ENCODE measurements at regions not wholly inside any gene's neighbourhood (a gene's known extent, or its start where the extent isn't known, plus 50 kb on each side); places are given as distances from the start of the nearest gene placed in this dataset.

DNA sequence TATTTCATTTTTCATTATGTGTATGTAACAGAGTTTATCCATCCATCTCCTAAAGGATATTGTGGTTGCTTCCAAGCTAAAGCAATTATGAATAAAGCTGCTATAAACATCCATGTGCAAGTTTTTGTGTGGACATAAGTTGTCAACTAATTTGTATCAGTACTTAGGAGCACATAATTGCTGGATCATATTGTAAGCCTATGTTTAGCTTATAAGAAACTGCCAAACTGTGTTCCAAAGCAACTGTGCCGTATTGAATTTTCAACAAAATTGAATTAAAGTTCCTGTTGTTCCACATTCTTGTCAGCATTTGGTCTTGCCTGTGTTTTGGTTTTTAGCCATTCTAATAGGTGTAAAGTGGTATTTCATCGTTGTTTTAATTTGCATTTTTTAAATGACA, 416.9 kb downstream of the SLC6A15 start:
- H3K9me3 ChIP-seq = no peaks in the 10 kb centered on the region
- DNase-seq (ENCODE audit: low spot score in 2 of 2) = no peak
- WGBS = 95% methylated on average over 2 of the region's 2 CpGs
- H3K36me3 ChIP-seq = no peaks in the 10 kb centered on the region
- no peaks in the 10 kb centered on the region for H3K27me3 ChIP-seq
- H3K4me3 ChIP-seq = no peak overlapping the region
- H3K27ac ChIP-seq = no peak overlapping the region
- no peaks in the 10 kb centered on the region for H3K4me1 ChIP-seq
- TF ChIP-seq EP300 (IDR thresholded peaks at IDR 0.05) (no peak), POLR2AphosphoS5 (IDR thresholded peaks at IDR 0.05) (no peak), POLR2A (IDR thresholded peaks at IDR 0.05) (no peak)
- TF ChIP-seq, protein P1, sequence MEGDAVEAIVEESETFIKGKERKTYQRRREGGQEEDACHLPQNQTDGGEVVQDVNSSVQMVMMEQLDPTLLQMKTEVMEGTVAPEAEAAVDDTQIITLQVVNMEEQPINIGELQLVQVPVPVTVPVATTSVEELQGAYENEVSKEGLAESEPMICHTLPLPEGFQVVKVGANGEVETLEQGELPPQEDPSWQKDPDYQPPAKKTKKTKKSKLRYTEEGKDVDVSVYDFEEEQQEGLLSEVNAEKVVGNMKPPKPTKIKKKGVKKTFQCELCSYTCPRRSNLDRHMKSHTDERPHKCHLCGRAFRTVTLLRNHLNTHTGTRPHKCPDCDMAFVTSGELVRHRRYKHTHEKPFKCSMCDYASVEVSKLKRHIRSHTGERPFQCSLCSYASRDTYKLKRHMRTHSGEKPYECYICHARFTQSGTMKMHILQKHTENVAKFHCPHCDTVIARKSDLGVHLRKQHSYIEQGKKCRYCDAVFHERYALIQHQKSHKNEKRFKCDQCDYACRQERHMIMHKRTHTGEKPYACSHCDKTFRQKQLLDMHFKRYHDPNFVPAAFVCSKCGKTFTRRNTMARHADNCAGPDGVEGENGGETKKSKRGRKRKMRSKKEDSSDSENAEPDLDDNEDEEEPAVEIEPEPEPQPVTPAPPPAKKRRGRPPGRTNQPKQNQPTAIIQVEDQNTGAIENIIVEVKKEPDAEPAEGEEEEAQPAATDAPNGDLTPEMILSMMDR (IDR thresholded peaks at IDR 0.05) = no peak

DNA sequence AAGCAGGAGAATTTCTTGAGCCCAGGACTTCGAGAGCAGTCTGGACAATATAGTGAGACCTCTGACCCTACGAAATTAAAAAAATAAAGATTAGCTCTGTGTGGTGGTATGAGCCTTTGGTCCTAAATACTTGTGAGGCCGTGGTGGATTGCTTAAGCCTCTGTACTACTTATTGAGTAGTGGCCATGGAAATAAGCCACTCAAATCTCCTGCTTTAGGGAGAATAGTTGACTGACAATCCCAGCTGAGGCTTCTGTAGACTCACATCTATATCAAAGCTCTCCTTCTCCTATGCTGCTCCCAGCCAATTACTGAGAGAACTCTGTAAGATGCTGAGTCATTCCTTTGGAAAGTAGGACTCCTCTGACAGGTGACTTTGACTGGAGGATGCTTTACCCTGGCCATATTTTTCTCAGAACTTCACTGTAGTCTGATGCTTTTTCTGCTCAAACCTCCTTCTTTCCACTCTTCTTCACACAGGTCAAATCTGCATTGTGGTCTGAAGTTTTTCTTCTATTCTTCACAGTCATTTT, 420.2 kb downstream of the SLC6A15 start:
- WGBS = 80% methylated on average over 3 of the region's 3 CpGs

DNA sequence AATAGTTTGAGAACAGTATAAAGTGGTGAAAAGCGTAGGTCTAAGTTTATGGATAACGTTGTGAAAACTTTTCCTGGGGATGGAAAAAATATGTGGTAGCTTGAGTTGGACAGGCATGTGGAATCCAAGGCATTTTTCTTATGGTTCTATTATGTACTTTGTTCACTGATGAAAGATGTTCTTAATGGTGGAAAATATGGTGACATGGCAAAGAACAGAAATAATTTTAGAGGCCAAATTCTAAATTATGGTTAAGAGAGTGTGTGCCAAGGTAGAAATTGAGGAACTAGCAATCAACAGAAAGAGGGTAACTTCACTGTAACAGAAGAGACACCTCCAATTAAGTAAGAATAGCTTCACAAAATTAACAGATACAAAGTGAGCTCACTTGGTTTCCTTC, 427.8 kb downstream of the SLC6A15 start:
- H3K4me3 ChIP-seq = no peak overlapping the region
- TF ChIP-seq POLR2AphosphoS5 (IDR thresholded peaks at IDR 0.05) (no peak), EP300 (IDR thresholded peaks at IDR 0.05) (no peak), POLR2A (IDR thresholded peaks at IDR 0.05) (no peak)
- TF ChIP-seq, protein P1 (IDR thresholded peaks at IDR 0.05) = no peak
- H3K4me1 ChIP-seq = no peaks in the 10 kb centered on the region
- no peaks in the 10 kb centered on the region for H3K27me3 ChIP-seq
- 67% methylated on average over 2 of the region's 2 CpGs for WGBS
- H3K9me3 ChIP-seq = no peaks in the 10 kb centered on the region
- no peak for DNase-seq (ENCODE audit: low spot score in 2 of 2)
- no peaks in the 10 kb centered on the region for H3K36me3 ChIP-seq
- H3K27ac ChIP-seq = no peak overlapping the region

More for the DNA sequence above, 420.2 kb downstream of the SLC6A15 start:
- Histone ChIP-seq H3K27me3 (no peaks in the 10 kb centered on the region), H3K4me3 (no peak overlapping the region), H3K9me3 (no peaks in the 10 kb centered on the region), H3K4me1 (no peaks in the 10 kb centered on the region), H3K27ac (no peak overlapping the region), H3K36me3 (no peaks in the 10 kb centered on the region)
- DNase-seq (ENCODE audit: low spot score in 2 of 2) = no peak
- TF ChIP-seq, protein P1 (IDR thresholded peaks at IDR 0.05) = no peak
- no peak for TF ChIP-seq POLR2AphosphoS5 (IDR thresholded peaks at IDR 0.05)
- TF ChIP-seq EP300 (IDR thresholded peaks at IDR 0.05) = no peak
- no peak for TF ChIP-seq POLR2A (IDR thresholded peaks at IDR 0.05)

DNA sequence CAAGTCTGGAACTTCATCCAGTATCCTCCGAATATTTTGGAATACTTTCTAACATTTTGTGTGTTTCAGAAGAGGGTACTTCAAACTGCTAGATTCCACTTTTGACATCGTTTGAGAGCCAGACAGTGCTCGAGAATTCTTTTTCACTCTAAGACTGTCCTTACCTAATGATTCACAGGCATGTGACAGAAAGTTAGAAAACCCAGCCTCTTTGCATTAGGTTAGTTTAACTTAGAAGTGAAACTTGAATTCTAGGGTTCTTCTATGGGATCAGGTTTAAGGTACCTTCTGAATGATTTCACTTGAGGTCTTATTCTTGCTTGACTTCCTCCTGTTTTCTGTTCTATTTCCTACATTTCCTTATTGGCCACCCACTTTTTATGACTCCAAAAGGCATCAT, 431.8 kb downstream of the SLC6A15 start:
- no peak overlapping the region for H3K4me3 ChIP-seq
- TF ChIP-seq POLR2A (IDR thresholded peaks at IDR 0.05) = no peak
- TF ChIP-seq POLR2AphosphoS5 (IDR thresholded peaks at IDR 0.05) = no peak
- TF ChIP-seq, protein P1 (IDR thresholded peaks at IDR 0.05) = no peak
- no peak for TF ChIP-seq EP300 (IDR thresholded peaks at IDR 0.05)
- no peaks in the 10 kb centered on the region for H3K36me3 ChIP-seq
- no peaks in the 10 kb centered on the region for H3K4me1 ChIP-seq
- no peak for DNase-seq (ENCODE audit: low spot score in 2 of 2)
- no peaks in the 10 kb centered on the region for H3K27me3 ChIP-seq
- no peaks in the 10 kb centered on the region for H3K9me3 ChIP-seq
- no peak overlapping the region for H3K27ac ChIP-seq
- 82% methylated on average over 3 of the region's 3 CpGs for WGBS

DNA sequence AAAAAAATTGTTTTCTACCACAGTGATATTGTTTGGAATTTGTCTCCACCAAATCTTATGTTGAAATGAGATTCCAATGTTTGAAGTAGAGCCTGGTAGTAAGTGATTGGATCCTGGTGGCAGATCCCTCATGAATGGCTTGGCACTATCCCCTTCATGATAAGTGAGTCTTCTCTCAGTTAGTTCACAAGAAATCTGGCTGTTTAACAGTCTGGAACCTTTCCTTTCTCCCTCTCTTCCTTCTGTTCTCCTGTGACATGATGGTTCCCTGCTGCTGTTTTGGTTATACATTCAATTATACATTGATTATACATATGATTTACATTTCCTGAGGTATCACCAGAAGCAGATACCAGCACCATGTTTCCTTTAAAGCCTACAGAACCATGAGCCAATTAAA, 442.2 kb downstream of the SLC6A15 start:
- DNase-seq (ENCODE audit: low spot score in 2 of 2) = no peak
- Histone ChIP-seq H3K4me1 (no peaks in the 10 kb centered on the region), H3K4me3 (no peak overlapping the region), H3K27ac (no peak overlapping the region), H3K36me3 (no peaks in the 10 kb centered on the region), H3K9me3 (no peaks in the 10 kb centered on the region), H3K27me3 (no peaks in the 10 kb centered on the region)
- TF ChIP-seq EP300 (IDR thresholded peaks at IDR 0.05) = no peak
- no peak for TF ChIP-seq POLR2AphosphoS5 (IDR thresholded peaks at IDR 0.05)
- TF ChIP-seq, protein P1 (IDR thresholded peaks at IDR 0.05) = no peak
- TF ChIP-seq POLR2A (IDR thresholded peaks at IDR 0.05) = no peak
